Left renal cortex interstitium (tissue), 4 donors: ENCODE measurements at regions not wholly inside any gene's neighbourhood (a gene's known extent, or its start where the extent isn't known, plus 50 kb on each side); places are given as distances from the start of the nearest gene placed in this dataset.
"Not testable (repeated sequence)": the region's sequence is repeated elsewhere in the genome, so short reads cannot be mapped to it uniquely, and the experiment has no call there.

Experiments
- DNase-seq, 4 donors: peaks; one replicate each; pipeline ENCODE4 v3.0.0-alpha.2; 2013; ENCODE audit warnings: low read depth in 4 of 4, low spot score in 2 of 4, missing footprints in 1 of 4

DNA sequence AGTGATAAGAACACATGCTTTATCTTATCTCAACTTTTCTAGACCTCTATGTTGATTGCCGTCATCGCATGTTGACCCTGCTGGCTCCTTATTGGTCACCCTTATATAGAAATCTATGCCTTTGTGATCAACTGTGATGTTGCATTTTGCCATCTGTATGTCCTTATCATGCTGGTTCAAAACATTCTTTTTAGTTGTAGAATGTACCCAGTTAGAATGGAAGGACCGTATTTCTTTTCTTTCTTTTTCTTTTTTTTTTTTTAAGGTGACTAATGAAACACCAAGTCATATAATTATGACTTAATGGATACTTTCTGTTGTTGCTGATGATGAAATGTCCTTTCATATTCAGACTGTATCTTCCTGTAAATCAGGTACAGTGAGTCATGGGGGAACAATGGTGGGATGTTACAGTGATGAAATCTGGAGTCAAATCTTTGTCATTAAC, 145.9 kb upstream of the CITED2 start:
- no peak for DNase-seq

DNA sequence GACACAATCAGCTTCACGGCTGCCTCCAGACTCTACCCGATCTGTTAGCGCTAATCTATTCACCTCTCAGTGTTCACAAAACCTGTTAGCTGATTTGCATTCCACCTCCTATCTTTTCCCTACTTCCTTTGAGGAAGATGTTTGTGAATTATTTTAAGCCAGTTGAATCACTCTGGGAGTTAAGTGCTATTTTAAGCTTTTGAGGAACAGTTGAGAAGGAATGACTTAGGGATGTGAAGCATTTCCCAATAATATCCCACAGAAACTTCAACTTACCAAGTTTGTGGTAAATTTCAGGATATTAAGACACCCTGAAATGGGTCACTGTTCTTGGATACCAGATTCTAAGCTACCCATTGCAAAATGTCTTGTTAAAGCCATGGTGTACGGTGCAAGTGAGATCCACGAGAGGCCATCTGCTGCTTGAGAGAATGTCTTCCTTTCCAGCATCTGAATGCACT, 145.2 kb upstream of the CITED2 start:
- no peak for DNase-seq

DNA sequence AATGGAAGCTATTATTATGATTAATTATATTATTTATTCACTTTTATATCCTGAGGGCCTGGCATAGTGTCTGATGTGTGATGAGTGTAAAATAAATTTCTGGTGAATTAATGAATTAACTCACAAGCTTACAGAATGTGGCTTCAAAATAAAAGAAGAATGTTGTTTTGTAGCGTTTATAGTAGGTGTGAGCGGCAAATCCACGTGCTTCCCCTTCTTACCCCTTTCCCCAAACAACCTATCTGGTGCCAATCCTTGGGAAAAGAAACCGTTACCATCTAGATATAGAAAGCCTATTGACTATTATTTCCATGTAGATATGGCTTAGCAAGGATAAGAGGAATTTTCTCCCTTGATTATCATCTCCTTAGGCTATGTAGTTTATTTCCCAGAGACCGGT, 144.6 kb upstream of the CITED2 start:
- no peak for DNase-seq

DNA sequence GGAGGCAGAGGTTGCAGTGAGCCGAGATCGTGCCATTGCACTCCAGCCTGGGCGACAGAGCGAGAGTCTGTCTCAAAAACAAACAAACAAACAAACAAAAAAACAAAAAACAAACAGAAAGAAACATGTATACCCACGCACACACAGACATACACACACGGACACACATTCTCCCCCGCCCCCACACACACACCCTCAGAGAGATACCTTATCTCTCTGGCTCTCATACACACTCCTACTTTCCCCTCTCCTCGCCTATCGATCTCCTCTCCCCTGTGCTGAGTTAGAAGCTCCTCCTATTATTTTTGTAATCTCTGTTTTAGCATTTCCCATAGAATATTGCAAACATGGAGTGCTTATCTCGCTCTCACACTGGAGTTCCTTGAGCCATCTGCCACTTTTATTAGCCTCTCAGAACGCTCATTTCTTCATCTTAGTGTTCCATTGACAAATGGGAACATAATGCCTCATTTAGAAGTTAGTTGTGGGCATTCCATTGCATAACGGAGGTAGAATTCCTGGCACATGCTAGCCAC, 144.2 kb upstream of the CITED2 start:
- DNase-seq = no peak

DNA sequence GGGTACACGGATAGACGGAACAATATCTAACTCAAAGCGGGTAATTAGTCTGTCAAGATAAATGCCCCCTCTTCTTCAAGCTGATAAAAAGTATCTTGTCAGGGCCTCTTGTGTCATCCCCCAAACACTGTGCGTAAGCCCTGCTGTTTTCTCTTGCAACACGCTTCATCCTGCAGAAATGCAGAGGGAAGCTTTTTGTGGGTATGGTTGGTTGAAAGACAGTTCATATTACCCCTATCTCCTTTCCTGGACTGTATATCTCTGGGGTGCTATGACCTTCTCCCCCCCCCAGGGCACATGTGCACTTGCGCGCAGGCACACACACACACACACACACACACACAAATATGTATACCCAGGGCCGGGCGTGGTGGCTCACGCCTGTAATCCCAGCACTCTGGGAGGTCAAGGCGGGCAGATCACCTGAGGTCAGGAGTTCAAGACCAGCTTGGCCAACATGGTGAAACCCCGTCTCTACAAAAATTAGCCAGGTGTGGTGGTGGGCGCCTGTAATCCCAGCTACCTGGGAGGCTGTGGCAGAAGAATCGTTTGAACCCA, 143.6 kb upstream of the CITED2 start:
- DNase-seq = not testable (repeated sequence)

DNA sequence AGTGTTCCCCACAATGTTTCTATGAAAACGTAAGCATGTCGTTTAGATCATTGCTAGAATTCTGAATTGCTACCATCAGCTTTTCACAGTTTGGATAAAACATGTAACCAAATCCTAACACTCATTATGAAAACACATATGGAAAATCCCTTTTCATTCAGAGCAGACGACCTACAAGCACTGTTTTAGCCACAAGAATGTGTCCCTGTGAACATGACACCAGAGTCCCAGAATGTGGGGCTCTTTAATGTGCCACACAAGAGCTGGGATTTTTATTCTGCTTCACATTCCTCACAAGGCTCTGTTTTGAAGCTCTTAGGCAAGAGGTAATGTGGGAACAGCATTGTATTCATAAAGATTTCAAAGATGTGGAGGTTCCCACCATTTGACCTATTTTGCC, 141.1 kb upstream of the CITED2 start:
- DNase-seq = no peak

DNA sequence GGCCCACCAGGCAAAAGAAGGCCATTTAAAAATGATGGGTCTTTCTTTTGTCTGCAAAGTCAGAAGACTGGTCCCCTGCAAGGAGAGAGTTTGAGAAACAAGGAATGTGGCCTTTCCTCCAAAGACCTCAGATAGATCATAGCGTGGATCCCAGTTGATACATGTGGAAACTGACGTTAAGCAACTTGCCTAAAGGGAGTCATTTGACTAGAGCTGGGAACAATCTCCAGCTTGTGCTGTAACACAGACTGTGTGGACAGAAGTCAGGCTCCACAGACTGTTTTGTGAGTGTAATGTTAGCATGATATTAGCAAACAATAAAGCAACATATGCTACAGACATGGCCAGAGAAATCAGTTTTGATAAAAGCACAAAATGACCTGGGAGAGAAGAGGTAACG, 140.4 kb upstream of the CITED2 start:
- DNase-seq = no peak

DNA sequence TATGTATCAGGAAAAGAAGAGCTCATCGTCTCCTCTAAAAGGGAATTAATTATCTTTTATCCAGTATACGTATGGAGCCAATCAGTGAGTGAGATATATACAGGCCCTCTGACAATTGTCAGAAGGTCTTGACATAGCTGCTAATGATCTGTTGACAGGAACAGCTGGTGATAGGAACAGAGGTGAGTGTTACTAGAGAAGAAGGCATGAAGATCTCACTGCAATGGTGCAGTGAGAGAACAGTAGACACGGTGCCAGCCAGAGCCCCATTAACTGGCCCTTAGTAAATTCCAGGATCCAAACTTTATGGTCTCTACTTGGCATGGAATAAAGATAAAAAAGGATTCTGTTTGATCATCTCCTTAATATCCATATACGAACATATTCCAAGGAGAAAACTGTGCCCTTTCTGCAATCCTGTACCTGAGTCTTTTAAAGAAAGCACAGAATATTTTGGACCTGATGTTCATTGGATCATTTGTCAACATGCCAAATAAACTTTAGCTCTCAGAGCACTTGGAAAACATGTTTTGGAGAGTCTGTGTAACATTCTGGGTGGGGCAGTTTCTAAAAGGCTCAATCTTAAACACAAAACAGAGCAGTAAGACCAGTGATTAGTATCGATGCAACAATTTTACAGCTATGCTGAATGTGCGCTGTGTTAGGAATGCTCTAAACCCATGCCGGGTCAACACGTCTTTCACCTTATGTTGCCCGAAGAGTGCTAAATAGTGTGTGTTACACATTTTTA, 135.8 kb upstream of the CITED2 start:
- DNase-seq = no peak

DNA sequence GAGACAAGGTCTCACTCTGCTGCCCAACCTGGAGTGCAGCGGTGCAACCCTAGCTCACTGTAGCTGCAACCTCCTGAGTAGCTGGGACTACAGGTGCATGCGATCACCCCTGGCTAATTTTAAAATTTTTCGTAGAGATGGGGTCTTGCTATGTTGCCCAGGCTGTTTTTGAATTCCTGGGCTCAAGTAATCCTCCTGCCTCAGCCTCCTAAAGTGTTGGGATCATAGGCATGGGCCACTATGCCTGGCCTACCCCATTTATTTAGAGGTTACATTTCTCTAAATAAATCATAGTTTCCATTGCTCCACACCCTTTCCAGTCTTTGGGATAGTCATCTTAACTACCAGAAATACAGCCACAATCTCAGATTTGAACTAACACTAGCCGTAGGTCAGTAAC, 134.7 kb upstream of the CITED2 start:
- no peak for DNase-seq

DNA sequence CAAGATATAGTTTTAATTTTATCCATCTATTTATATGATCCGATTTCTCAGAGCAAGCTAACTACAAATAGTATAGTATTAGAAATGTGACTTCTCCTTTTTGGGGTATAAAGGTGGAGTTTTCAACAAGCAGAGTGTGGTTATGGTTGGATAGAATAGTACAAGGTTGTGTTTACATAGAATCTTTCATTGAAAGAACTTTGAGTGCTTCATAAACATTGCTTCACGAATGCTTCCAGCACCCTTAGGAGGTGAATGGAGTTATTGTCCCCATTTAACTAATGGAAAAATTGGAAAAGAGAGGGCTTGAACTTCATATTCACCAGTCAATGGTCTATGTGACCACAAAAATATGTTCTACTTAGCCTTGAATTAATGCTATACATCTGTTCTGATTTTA, 134.1 kb upstream of the CITED2 start:
- no peak for DNase-seq

DNA sequence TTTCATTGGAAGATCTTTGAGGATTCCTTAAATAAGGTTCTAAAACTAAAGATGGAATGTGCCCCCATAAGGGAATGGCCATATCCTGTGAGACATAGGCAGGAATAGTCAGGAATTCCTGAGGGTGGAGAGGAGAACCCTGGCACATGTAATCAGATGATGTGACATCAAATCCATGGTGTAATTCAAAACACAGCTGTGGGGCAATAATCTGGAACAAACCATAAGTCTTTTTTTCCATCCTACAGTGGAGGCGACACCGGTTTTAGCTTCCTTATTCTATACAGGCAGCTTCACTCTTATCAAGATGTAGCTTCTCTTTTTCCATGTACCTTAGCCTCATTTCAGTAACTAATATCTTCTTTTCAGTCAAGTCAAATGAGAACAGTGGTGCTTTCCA, 133.6 kb upstream of the CITED2 start:
- no peak for DNase-seq

DNA sequence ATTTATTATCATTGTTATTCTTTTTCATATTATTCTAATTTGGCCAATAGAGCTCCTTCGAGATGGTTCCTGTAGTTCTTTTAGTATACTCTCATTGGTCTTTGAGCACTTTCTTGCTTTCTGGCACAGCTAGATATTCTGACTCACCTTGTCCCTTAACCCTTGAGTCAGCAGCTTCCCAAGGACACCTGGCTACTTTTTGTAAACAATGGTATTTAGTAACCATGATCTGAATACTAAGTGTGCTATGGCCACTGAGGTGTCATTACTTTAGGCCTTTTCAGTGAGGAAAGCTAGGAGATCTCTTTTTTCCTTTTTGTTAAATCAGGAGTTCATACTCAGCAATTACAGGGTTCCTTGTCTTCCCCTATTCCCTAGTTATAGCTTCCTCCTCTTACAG, 126.5 kb upstream of the CITED2 start:
- DNase-seq = no peak

DNA sequence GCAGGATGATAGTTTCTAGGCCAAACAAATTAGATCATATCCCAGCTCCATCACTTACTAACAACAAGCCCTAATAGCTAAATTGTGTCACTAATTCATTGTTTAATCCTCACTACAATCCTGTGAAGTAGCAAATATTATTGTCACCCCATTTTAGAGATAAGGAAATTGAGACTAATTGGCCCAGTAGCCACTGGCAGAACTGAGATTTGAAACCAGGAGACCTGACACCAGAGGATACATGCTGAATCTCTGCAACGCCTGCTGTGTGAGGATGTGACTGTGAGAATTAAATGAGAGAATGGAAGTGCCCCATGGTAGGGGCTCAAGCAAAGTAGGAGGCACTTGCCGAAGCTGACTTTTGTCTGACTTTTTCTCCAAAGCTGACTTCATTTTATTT, 124.3 kb upstream of the CITED2 start:
- DNase-seq = no peak

DNA sequence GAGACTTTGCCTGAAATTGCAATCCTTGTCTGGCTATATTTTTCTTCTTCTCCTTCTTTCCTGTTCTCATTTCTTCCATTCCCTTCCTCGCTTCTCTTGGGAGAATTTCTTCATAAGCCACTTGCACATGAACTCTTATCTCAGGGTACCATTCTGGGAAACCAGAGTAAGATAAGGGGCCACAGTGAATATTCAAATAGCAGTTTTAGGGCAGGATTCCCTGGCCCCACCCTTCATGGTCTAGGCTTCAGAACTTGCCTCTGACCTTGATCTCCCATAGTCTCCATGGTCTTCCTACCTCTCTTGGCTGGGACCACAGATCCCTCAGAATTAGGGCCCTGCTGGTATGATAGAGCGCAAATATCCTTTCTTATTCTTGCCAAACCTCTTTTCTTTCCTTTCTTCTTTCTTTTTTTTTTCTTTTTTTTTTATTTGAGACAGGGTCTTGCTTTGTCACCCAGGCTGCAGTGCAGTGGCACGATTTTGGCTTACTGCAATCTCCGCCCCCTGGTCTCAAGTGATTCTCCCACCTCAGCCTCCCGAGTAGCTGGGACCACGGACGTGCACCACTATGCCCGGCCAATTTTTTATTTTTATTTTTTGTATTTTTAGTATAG, 123.0 kb upstream of the CITED2 start:
- DNase-seq = no peak

DNA sequence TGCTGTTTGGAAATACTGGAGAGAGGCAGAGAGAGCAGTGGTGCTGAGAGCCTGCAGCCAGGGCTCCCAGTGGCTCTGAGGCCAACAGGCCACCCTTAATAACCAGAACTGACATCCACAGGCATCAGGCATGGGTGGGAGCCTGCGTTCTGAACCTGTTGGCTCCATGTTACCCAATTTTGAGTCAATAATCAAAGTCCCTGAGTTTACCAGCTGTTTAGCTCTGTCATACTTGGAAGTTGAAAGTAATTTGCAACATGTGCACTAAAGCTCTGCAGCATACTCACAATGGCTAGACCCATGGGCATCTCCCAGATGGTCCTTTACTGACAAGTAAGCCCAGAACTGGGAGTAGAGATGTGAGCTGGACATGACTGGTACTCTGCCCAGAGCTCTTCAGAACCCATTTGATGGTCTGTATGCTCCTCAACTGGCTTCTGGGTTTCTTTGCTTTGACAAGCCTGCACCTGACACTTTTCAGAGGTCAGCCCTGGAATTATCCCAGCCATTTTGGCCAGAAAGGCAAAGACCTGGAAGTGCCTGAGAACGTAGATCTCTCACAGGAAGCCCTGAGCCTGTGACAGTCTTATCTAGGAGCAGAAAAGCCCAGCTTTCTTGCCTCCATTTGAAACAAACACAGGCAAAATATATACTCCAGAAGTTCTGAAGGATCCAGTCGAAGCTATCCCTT, 122.4 kb upstream of the CITED2 start:
- DNase-seq = no peak

DNA sequence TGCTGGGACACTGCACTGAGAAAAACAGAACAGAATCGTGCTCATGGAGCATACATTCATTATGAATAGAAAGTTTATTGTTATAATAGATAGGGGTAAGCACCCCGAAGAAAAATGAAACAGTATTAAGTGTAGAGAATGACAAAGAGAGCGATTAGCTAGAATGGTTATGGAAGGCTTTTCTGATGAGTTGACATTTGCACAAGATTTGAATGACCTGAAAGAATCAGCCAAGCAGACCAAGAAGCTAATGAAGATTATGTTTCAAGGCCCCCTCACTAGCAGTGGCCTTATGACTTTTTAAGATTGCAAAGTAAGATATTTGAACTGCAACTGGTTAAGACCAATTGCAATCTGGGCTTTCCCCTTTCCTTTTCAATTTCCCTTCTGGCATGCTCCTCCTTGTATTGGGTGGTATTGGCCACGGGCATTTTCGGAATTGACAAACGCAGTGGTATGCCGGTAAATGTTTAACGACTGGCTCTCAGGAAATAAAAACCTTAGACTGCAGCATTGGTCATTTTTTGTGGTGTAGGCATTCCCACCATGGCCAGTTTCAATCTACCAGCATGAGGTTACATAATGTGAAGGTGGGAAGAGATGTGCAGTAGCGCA, 120.0 kb upstream of the CITED2 start:
- DNase-seq = no peak

DNA sequence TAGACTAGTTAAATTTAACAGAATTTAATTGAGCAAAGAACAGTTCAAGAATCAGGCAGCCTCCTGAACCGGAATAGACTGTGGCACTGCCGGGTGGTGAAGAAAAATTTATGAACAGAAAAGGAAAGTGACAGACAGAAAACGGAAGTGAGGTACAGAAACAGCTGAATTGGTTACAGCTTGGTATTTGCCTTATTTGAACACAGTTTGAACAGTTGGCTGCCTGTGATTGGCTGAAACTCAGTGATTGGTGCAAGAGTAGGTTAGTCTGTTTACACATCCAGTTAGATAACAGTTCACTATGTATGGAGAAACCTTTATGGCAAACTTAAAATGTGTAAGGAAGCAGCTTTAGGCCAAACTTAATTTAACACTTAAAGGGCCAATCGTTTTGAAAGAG, 116.0 kb upstream of the CITED2 start:
- no peak for DNase-seq

DNA sequence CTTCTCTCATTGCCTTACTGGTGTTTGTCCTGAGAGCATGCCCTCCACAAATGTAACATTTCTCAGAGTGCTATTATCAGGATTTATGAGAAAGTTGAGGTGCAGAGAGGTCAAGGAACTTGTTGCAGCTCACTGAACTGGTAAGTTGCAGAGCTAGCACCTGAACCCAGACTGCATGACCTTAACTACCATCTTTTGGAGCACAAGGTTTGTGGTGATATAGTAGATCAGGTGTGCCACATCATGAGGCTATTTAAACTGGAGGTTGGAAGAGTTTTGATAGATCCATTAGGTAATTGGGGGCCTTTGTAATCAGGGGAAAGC, 112.0 kb upstream of the CITED2 start:
- DNase-seq = no peak

DNA sequence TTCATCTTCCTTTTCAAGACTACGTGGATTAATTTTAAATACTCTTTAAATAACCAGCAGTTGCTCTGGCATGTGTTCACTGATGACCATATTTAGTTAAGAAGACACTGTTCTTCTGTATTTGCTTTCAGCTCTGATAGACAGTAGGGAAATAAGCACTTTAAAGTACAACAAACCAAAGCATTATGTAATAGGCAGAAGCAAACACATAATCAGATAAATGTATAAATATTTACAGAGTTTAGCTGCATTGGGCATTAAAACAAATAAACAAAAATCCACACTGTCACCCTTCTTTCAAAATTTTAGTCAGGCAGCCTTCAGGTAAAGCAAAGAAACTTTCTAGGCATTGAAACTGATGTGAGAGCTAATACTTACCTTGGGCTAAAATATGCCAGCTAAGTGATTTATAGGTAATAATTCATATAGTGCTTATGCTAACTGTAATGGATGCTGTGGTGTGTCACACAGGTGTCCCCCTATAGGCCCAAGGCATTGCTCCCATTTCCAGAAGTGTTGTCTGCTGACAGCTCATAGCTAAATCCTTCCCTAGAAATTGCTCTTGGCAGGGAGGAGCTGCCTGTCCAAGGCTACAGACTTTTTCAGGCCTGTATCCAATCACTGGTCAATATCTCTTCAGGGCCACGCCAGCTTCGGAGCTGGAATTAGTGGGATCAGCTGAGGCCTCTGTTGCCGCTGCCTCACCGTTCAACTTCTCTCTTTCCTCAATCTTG, 111.5 kb upstream of the CITED2 start:
- DNase-seq = no peak

DNA sequence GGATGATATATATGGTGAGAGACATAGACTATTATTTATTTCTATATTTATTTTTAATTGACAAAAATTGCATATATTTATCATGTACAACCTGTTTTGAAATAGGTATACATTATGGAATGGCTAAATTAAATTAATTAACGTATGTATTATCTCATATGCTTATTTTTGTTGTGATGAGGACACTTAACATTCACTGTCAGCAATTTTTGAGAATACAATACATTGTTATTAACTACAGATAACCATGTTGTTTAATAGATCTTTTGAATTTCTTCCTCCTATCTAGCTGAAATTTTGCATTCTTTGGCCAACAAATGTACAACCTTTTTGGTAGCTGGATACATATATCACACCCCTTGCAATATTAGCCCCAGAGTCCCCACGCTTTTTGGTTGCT, 110.7 kb upstream of the CITED2 start:
- DNase-seq = no peak
